ENCODE measurements at regions not wholly inside any gene's neighbourhood (a gene's known extent, or its start where the extent isn't known, plus 50 kb on each side); places are given as distances from the start of the nearest gene placed in this dataset.

DNA sequence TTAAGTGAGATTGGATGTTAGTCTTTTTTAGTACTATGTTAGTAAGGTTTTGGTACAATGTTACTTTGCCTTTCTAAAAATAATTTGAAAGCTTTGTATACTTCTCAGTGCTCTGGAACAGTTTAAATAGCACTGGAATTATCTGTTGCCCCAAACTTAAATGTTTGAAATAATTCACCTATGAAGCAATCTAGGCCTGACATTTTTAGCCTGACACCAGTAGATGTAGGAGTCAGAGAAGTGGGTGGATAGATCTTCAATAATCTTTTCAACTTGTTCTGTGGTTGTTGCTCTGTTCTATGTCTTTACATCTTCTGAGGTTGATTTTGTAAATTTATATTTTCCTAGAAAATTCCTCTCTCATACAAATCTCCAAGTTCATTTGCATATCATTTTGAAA is 103.1 kb upstream of the ADGRF1 start:
- Histone ChIP-seq H3K9me3 (ENCODE audit: low read length) (no peaks in the 10 kb centered on the region), H3K9me2 (ENCODE audit: low read depth, low read length) (no peaks in the 10 kb centered on the region), H4K20me1 (ENCODE audit: insufficient read depth, low read length) (no peaks in the 10 kb centered on the region), H3K36me3 (ENCODE audit: insufficient read depth, low read length) (no peaks in the 10 kb centered on the region), H3K27ac (ENCODE audit: low read depth, low read length, poor library complexity, severe bottlenecking) (no peak overlapping the region), H3K4me1 (ENCODE audit: insufficient read depth, low read length, severe bottlenecking) (no peaks in the 10 kb centered on the region), H3F3A (ENCODE audit: insufficient read depth, low read length) (no peaks in the 10 kb centered on the region), H2AFZ (ENCODE audit: low read length) (no peak overlapping the region), H3K4me2 (ENCODE audit: low read length) (no peak overlapping the region), H3K4me3 (ENCODE audit: low read depth, low read length, poor library complexity, severe bottlenecking) (no peak overlapping the region), H3K79me2 (ENCODE audit: insufficient read depth, low read length) (no peaks in the 10 kb centered on the region), H3K27me3 (ENCODE audit: insufficient read depth, low read length) (no peaks in the 10 kb centered on the region), H3K9ac (ENCODE audit: low read length) (no peak overlapping the region)
- TF ChIP-seq CTCF (IDR thresholded peaks at IDR 0.05; ENCODE audit: low read length) (no peak), EZH2 (IDR thresholded peaks at IDR 0.05; ENCODE audit: borderline replicate concordance, low read length) (no peak)

- Histone ChIP-seq H3K9ac (ENCODE audit: low read length) (no peak overlapping the region), H4K20me1 (ENCODE audit: insufficient read depth, low read length) (no peaks in the 10 kb centered on the region), H3F3A (ENCODE audit: insufficient read depth, low read length) (no peaks in the 10 kb centered on the region), H3K4me2 (ENCODE audit: low read length) (no peak overlapping the region), H3K9me2 (ENCODE audit: low read depth, low read length) (no peaks in the 10 kb centered on the region), H3K27ac (ENCODE audit: low read depth, low read length, poor library complexity, severe bottlenecking) (no peak overlapping the region), H3K9me3 (ENCODE audit: low read length) (no peaks in the 10 kb centered on the region), H3K27me3 (ENCODE audit: insufficient read depth, low read length) (no peaks in the 10 kb centered on the region), H3K4me1 (ENCODE audit: insufficient read depth, low read length, severe bottlenecking) (no peaks in the 10 kb centered on the region), H3K4me3 (ENCODE audit: low read depth, low read length, poor library complexity, severe bottlenecking) (no peak overlapping the region), H2AFZ (ENCODE audit: low read length) (no peak overlapping the region), H3K36me3 (ENCODE audit: insufficient read depth, low read length) (no peaks in the 10 kb centered on the region), H3K79me2 (ENCODE audit: insufficient read depth, low read length) (no peaks in the 10 kb centered on the region)
- TF ChIP-seq CTCF (IDR thresholded peaks at IDR 0.05; ENCODE audit: low read length), result no peak
- no peak for TF ChIP-seq EZH2 (IDR thresholded peaks at IDR 0.05; ENCODE audit: borderline replicate concordance, low read length)
Measured at GRCh38 chr6:47144306-47144705, 102.2 kb upstream of the ADGRF1 start.

DNA sequence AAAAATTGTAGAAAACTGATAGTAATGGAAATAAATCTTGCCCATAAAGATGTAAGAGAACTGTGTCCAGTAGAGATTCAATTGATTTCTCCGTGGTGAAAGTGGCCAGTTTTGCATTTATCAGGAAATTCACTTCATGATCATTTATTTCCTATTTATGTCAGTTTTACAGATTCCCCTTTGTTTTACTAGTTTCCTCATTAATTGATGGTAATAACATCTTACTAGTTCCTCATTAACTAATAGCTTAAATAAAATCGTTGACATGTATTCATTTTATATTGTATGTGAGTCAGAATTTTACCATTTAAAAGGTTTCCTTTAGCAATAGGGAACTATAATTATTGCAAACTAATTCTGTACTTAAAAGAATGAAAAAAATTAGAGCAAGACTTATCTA is 99.8 kb upstream of the ADGRF1 start:
- H3K9me2 ChIP-seq (ENCODE audit: low read depth, low read length), result no peaks in the 10 kb centered on the region
- H3K9me3 ChIP-seq (ENCODE audit: low read length), result no peaks in the 10 kb centered on the region
- H3K36me3 ChIP-seq (ENCODE audit: insufficient read depth, low read length), result no peaks in the 10 kb centered on the region
- TF ChIP-seq CTCF (IDR thresholded peaks at IDR 0.05; ENCODE audit: low read length), result no peak
- TF ChIP-seq EZH2 (IDR thresholded peaks at IDR 0.05; ENCODE audit: borderline replicate concordance, low read length), result no peak
- no peaks in the 10 kb centered on the region for H3K4me1 ChIP-seq (ENCODE audit: insufficient read depth, low read length, severe bottlenecking)
- H3K4me2 ChIP-seq (ENCODE audit: low read length), result no peak overlapping the region
- no peak overlapping the region for H3K4me3 ChIP-seq (ENCODE audit: low read depth, low read length, poor library complexity, severe bottlenecking)
- H3K27ac ChIP-seq (ENCODE audit: low read depth, low read length, poor library complexity, severe bottlenecking), result no peak overlapping the region
- no peaks in the 10 kb centered on the region for H4K20me1 ChIP-seq (ENCODE audit: insufficient read depth, low read length)
- no peaks in the 10 kb centered on the region for H3K27me3 ChIP-seq (ENCODE audit: insufficient read depth, low read length)
- H3K9ac ChIP-seq (ENCODE audit: low read length), result no peak overlapping the region
- no peaks in the 10 kb centered on the region for H3F3A ChIP-seq (ENCODE audit: insufficient read depth, low read length)
- H2AFZ ChIP-seq (ENCODE audit: low read length), result no peak overlapping the region
- H3K79me2 ChIP-seq (ENCODE audit: insufficient read depth, low read length), result no peaks in the 10 kb centered on the region
